KOPT-K1 (cell line): ENCODE measurements at regions not wholly inside any gene's neighbourhood (a gene's known extent, or its start where the extent isn't known, plus 50 kb on each side); places are given as distances from the start of the nearest gene placed in this dataset.

Experiments used
- H3K27ac ChIP-seq: fragments of 200-600 bp; sonication (generic); 2 replicates; pipeline ENCODE4 v1.5.1; 2016; ENCODE audit warnings: antibody characterized with exemption, mild to moderate bottlenecking, low read depth, low read length; ENCODE audit not compliant: poor library complexity, severe bottlenecking
- H3K36me3 ChIP-seq: fragments of 200-600 bp; sonication (generic); 2 replicates; pipeline ENCODE4 v1.5.1; 2017; ENCODE audit warnings: antibody characterized with exemption, mild to moderate bottlenecking, low read length, moderate library complexity; ENCODE audit not compliant: insufficient read depth
- H3K9me3 ChIP-seq: fragments of 200-600 bp; sonication (generic); 2 replicates; pipeline ENCODE4 v1.5.1; 2017; ENCODE audit warnings: antibody characterized with exemption, low read length, mild to moderate bottlenecking; ENCODE audit not compliant: insufficient read depth, poor library complexity, severe bottlenecking

DNA sequence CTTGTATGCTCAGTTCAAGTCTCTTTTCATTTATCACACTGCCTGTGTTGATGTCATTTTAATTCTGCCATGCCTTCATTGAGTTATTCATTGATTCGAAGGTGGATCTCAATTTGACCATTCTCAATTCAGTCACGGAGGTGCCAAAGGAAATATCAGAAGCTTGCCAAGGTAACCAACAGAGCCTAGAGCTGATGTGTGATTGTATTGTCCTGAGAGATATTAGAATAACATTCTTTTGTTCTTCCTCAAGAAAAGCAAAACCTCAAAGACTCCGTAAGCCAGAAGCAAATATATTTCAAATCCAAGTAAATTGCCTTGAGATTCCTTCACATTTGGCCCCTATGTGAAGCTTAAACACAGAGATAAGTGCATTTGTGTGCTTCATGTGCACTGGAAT lies 345.3 kb downstream of the CXCL12 start:
- H3K27ac ChIP-seq, result no peak overlapping the region
- H3K9me3 ChIP-seq, result no peaks in the 10 kb centered on the region
- H3K36me3 ChIP-seq, result no peaks in the 10 kb centered on the region

- no peaks in the 10 kb centered on the region for H3K9me3 ChIP-seq
- H3K27ac ChIP-seq, result no peak overlapping the region
- no peaks in the 10 kb centered on the region for H3K36me3 ChIP-seq
These were observed 348.5 kb downstream of the CXCL12 start for GRCh38 chr10:44036425-44036824.

GRCh38 chr10:44035474-44036197 lies 349.3 kb downstream of the CXCL12 start:
- no peaks in the 10 kb centered on the region for H3K36me3 ChIP-seq
- H3K9me3 ChIP-seq, result no peaks in the 10 kb centered on the region
- no peak overlapping the region for H3K27ac ChIP-seq

DNA sequence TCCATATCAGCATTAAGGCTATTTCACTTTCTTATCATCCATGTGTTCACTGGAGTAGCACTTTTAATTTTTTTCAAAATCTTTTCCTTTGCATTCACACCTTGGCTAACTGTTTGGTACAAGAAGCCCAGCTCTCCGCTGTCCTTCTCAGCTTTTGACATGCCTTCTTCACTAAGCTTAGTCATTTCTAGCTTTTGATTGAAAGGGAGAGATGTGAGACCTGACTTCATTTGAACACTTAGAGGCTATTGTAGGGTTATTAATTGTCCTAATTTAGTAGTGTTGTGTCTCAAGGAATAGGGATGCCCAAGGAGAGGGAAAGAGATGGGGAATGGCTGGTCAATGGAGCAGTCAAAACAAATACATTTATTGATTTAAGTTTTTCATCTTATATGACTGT lies 350.0 kb downstream of the CXCL12 start:
- H3K27ac ChIP-seq, result no peak overlapping the region

GRCh38 chr10:44033008-44033407 lies 351.9 kb downstream of the CXCL12 start:
- Histone ChIP-seq H3K27ac (no peak overlapping the region), H3K9me3 (no peaks in the 10 kb centered on the region), H3K36me3 (no peaks in the 10 kb centered on the region)

More for the DNA sequence above, 350.0 kb downstream of the CXCL12 start:
- Histone ChIP-seq H3K36me3 (no peaks in the 10 kb centered on the region), H3K9me3 (no peaks in the 10 kb centered on the region)

DNA sequence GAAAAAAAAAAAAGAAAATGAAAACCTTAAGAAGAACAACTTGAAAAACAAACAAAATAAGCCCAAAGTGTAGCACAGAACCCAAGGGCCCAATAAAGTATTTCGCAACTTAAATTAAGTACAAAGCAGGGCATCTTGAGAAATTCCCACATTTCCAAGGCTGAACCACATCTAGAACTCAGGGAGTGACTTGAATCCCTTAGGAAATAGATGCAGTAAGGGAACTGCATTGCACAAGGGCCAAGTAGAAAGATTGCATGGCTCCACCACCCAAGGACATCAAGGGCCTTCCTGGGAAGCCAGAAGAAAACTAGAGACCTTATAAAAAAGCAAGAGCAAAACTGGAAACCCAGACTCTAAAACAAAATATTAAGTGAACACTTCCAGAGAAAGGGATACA lies 352.7 kb downstream of the CXCL12 start:
- no peaks in the 10 kb centered on the region for H3K36me3 ChIP-seq
- H3K9me3 ChIP-seq, result no peaks in the 10 kb centered on the region
- no peak overlapping the region for H3K27ac ChIP-seq

DNA sequence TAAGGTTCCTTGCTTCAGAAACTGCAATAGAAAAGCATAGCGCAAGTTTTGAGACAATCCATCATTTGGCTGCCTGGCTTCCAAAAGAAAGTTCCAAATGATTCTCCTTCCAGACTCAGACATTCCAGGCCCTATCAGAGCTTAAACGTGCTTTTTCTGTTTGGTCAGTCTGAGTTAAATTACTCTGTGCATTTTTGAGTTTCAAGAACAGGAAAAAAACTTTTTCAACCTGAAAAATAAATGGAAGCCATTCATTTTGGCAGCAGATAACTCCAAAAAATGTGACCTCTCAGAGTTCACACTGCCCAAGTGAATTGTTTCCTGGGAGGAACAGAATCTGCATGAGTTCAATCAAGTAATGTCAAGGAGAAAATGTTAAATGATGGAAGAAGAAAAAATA lies 354.2 kb downstream of the CXCL12 start:
- Histone ChIP-seq H3K9me3 (no peaks in the 10 kb centered on the region), H3K36me3 (no peaks in the 10 kb centered on the region), H3K27ac (no peak overlapping the region)

DNA sequence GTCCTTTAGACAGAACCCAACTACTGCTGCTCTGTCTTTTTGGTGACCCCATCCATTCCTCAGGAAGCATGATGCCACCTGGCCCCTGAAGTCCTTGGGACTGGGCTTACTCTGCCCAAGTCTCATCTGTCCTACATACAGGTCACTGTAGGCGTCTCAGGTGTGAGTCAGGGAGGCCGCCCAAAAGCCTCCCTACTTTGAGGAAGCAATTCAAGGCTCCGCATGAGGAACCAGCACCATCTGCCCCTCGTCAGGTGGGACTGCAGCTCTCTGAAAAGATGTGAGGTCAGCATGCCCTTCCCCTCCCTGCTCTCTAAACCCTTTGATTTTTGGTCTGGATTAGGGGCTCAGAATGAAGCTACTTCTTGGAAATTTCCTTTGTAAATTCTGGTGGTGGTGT lies 354.8 kb downstream of the CXCL12 start:
- no peaks in the 10 kb centered on the region for H3K36me3 ChIP-seq
- no peaks in the 10 kb centered on the region for H3K9me3 ChIP-seq

DNA sequence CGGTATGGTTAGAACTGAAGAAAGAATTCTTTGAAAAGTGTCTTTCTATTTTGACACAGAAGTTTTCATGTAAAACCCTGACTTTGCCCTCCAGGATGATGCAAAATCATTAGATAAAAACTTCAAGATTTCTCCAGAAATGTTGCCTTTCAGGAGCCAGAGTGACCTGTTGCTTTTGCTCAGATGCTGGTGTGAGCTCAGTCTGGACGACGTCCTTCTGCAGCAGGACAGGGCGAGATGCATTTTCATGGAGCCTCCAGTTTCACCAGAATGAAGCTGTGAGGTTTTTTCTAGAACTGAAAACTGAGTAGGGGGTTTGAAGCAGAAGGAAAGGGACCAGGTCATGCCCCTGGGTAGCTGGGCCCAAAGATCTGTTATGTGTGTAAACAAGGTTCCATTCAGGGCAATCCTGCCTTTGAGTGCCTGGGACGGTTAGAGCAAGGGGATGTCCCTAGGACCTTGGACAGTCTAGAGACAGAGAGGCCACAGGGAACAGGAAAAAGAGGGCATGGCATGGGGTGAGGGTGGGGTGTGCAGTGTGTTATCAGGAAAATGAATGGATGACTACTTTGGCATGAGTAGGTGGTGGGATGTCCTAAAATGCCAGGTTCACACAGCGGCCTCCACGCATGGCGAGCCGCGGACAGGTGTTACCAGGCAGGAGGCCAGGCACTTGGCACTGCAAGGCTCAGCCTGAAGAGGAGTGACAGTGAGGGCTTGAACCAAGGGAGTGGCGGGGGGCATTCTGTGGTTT lies 356.3 kb downstream of the CXCL12 start:
- Histone ChIP-seq H3K27ac (no peak overlapping the region), H3K9me3 (peaks cover 7% of the 10 kb centered on the region), H3K36me3 (no peaks in the 10 kb centered on the region)

More for the DNA sequence above, 354.8 kb downstream of the CXCL12 start:
- no peak overlapping the region for H3K27ac ChIP-seq

DNA sequence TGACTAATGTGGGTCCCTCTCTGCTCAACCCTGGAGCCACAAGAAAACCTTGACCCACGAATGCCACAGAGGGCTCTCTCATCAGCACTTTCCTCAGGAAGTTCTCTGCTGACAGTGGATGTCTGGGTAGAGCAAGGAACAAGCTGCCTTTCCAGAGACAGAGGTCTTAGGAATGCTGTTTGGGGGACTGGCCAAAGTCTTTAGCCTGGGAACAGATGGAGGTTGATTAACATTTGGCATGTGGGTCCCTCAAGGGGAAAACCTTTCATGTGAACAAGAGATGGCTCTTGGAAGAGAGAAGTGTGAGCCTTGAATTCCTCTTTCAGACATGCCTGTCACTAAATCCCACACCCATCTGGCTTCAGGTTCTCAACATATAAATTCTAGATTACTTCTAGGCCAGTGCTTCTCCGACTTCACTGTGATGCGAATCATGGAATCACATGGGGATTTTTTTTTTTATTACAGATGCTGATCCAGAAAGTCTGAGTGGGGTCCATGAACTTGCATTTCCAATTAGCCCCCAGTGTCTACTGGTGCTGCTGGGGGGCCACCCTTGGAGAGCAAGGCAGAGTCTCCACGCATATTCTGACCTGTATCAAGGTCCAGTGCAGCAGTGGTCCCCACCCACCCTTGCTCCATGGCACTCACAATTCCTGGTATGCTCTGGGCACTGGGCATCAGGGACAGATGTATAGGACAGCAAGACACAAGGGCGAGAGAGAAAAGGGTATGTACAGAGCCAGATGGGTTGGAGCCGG lies 360.4 kb downstream of the CXCL12 start:
- no peaks in the 10 kb centered on the region for H3K36me3 ChIP-seq
- H3K9me3 ChIP-seq, result peaks cover 7% of the 10 kb centered on the region
- no peak overlapping the region for H3K27ac ChIP-seq

- H3K9me3 ChIP-seq, result peaks cover 7% of the 10 kb centered on the region
- H3K36me3 ChIP-seq, result no peaks in the 10 kb centered on the region
- H3K27ac ChIP-seq, result no peak overlapping the region
These were observed 361.4 kb downstream of the CXCL12 start for GRCh38 chr10:44023517-44023916.

DNA sequence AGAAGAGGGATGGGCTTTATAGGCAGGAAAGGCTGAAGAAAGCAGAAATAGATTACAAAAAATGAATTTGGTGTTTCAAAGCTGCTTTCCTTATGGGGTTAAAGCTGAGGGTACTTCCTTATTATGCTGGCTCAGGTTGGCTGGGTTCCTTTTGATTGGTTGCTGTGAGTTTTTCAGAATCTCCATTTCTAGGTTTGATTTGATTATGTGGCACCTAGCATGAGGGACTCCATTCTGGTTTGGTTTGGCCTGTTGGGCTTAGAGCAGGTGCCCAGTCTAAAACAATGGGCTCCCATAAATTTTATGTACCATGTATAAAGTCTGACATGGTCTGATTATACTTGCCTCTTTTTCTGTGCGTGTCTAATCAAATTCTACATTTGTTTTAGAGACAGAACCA lies 362.7 kb downstream of the CXCL12 start:
- Histone ChIP-seq H3K9me3 (peaks cover 7% of the 10 kb centered on the region), H3K36me3 (no peaks in the 10 kb centered on the region), H3K27ac (no peak overlapping the region)

GRCh38 chr10:44020322-44021111 lies 364.4 kb downstream of the CXCL12 start:
- Histone ChIP-seq H3K27ac (no peak overlapping the region), H3K36me3 (no peaks in the 10 kb centered on the region), H3K9me3 (peaks cover 7% of the 10 kb centered on the region)

GRCh38 chr10:44017483-44018145 lies 367.3 kb downstream of the CXCL12 start:
- Histone ChIP-seq H3K27ac (no peak overlapping the region), H3K36me3 (no peaks in the 10 kb centered on the region), H3K9me3 (no peaks in the 10 kb centered on the region)
